GM23338 (cell line): ENCODE measurements at regions not wholly inside any gene's neighbourhood (a gene's known extent, or its start where the extent isn't known, plus 50 kb on each side); places are given as distances from the start of the nearest gene placed in this dataset.

ENCODE experiments used
- ATAC-seq: fragments of 200-7000 bp; cut with Tn5 transposase; 3 replicates; pipeline ENCODE4 v1.9.1; 2020
- DNase-seq: peaks from one replicate; pipeline ENCODE4 v3.0.0-alpha.2; 2015; ENCODE audit warnings: low spot score
- H2AFZ ChIP-seq: fragments of 200-600 bp; sonication (generic); 2 replicates; pipeline ENCODE4 v1.8.0; 2016; ENCODE audit warnings: antibody characterized with exemption, mild to moderate bottlenecking, moderate library complexity
- H3F3A ChIP-seq: fragments of 200-600 bp; sonication (generic); replicated peaks from 2 replicates; pipeline ENCODE4 v1.8.0; 2017; ENCODE audit warnings: antibody characterized with exemption, mixed run types, low read depth
- H3K27ac ChIP-seq: fragments of 200-600 bp; sonication (generic); 2 replicates; pipeline ENCODE4 v1.6.1; 2016; ENCODE audit warnings: low read depth
- H3K27me3 ChIP-seq: fragments of 200-600 bp; sonication (generic); 2 replicates; pipeline ENCODE4 v1.8.0; 2016; ENCODE audit warnings: mild to moderate bottlenecking, mixed run types, moderate library complexity; ENCODE audit not compliant: insufficient read depth
- H3K36me3 ChIP-seq: fragments of 200-600 bp; sonication (generic); 2 replicates; pipeline ENCODE4 v1.8.0; 2016; ENCODE audit warnings: mild to moderate bottlenecking; ENCODE audit not compliant: insufficient read depth
- H3K4me1 ChIP-seq: fragments of 200-600 bp; sonication (generic); 2 replicates; pipeline ENCODE4 v1.8.0; 2016; ENCODE audit warnings: mild to moderate bottlenecking, moderate library complexity; ENCODE audit not compliant: insufficient read depth
- H3K4me2 ChIP-seq: fragments of 200-600 bp; sonication (generic); 2 replicates; pipeline ENCODE4 v1.7.1; 2017; ENCODE audit warnings: mixed run types
- H3K4me3 ChIP-seq: fragments of 200-600 bp; sonication (generic); 2 replicates; pipeline ENCODE4 v1.6.1; 2016; ENCODE audit warnings: mixed run types
- H3K79me2 ChIP-seq: fragments of 200-600 bp; sonication (generic); replicated peaks from 2 replicates; pipeline ENCODE4 v1.8.0; 2017; ENCODE audit warnings: mild to moderate bottlenecking; ENCODE audit not compliant: insufficient read depth
- H3K9me2 ChIP-seq: fragments of 200-600 bp; sonication (generic); 2 replicates; pipeline ENCODE4 v1.8.0; 2017; ENCODE audit not compliant: insufficient read depth
- H4K20me1 ChIP-seq: fragments of 200-600 bp; sonication (generic); replicated peaks from 2 replicates; pipeline ENCODE4 v1.8.0; 2017; ENCODE audit warnings: mild to moderate bottlenecking; ENCODE audit not compliant: insufficient read depth
- H3K27ac Mint-ChIP-seq: 2 replicates; pipeline ENCODE4 v1.8.0; 2020; ENCODE audit warnings: inconsistent platforms, mild to moderate bottlenecking, moderate library complexity, mixed read lengths
- H3K27me3 Mint-ChIP-seq: 3 replicates; pipeline ENCODE4 v1.8.0; 2022; ENCODE audit warnings: low read depth, mild to moderate bottlenecking, moderate library complexity, mixed read lengths, inconsistent platforms; ENCODE audit not compliant: insufficient read depth, poor library complexity
- H3K36me3 Mint-ChIP-seq: 3 replicates; pipeline ENCODE4 v1.8.0; 2021; ENCODE audit warnings: low read depth, mild to moderate bottlenecking, inconsistent platforms, moderate library complexity, mixed read lengths
- H3K4me1 Mint-ChIP-seq: 3 replicates; pipeline ENCODE4 v1.8.0; 2020; ENCODE audit warnings: mild to moderate bottlenecking, inconsistent platforms, mixed read lengths
- H3K4me3 Mint-ChIP-seq: 3 replicates; pipeline ENCODE4 v1.8.0; 2021; ENCODE audit warnings: moderate library complexity, mild to moderate bottlenecking, inconsistent platforms, mixed read lengths
- H3K9me3 Mint-ChIP-seq: 3 replicates; pipeline ENCODE4 v1.8.0; 2020; ENCODE audit warnings: moderate library complexity, mild to moderate bottlenecking, inconsistent platforms, mixed read lengths
- CREB1 ChIP-seq: fragments of 250-450 bp; sonication (Bioruptor Pico); IDR thresholded peaks from 2 replicates; pipeline ENCODE4 v1.5.0; 2020; ENCODE audit warnings: low read depth, mild to moderate bottlenecking, moderate library complexity
- EZH2 ChIP-seq: fragments of 200-600 bp; sonication (generic); IDR thresholded peaks from one replicate; pipeline ENCODE4 v1.8.0; 2017; ENCODE audit warnings: antibody characterized with exemption, mild to moderate bottlenecking, low read depth; ENCODE audit not compliant: unreplicated experiment
- EZH2phosphoT487 ChIP-seq: fragments of 200-600 bp; sonication (generic); IDR thresholded peaks from one replicate; pipeline ENCODE4 v1.8.1; 2018; ENCODE audit warnings: antibody characterized with exemption; ENCODE audit not compliant: unreplicated experiment
- JUNB ChIP-seq: IDR thresholded peaks from one replicate; pipeline ENCODE4 v1.6.1; 2016; ENCODE audit warnings: antibody characterized with exemption; ENCODE audit not compliant: unreplicated experiment
- STAT1 ChIP-seq: IDR thresholded peaks from one replicate; pipeline ENCODE4 v1.6.1; 2016; ENCODE audit warnings: antibody characterized with exemption; ENCODE audit not compliant: unreplicated experiment
- ZNF331 ChIP-seq: fragments of 250-450 bp; sonication (Bioruptor Pico); IDR thresholded peaks from 2 replicates; pipeline ENCODE4 v1.5.0; 2020; ENCODE audit warnings: low read depth, mild to moderate bottlenecking, moderate library complexity
- TF ChIP-seq, protein P1 (sequence below): IDR thresholded peaks from 2 replicates; pipeline ENCODE4 v1.6.1; 2016; ENCODE audit warnings: antibody characterized with exemption
- TF ChIP-seq, protein P2 (sequence below), 2 experiments: fragments of 200-600 bp in 1 of 2; sonication (generic) in 1 of 2; conservative IDR thresholded peaks; 2 replicates each; pipeline versions ENCODE4 v1.5.1 to v1.6.1; 2016 to 2017; ENCODE audit warnings: antibody characterized with exemption in 2 of 2, low read depth in 2 of 2, mild to moderate bottlenecking in 2 of 2, moderate library complexity in 1 of 2
- TF ChIP-seq, protein P3 (sequence below): fragments of 250-450 bp; sonication (Bioruptor Pico); IDR thresholded peaks from 2 replicates; pipeline ENCODE4 v1.5.0; 2020; ENCODE audit warnings: mild to moderate bottlenecking, moderate library complexity

DNA sequence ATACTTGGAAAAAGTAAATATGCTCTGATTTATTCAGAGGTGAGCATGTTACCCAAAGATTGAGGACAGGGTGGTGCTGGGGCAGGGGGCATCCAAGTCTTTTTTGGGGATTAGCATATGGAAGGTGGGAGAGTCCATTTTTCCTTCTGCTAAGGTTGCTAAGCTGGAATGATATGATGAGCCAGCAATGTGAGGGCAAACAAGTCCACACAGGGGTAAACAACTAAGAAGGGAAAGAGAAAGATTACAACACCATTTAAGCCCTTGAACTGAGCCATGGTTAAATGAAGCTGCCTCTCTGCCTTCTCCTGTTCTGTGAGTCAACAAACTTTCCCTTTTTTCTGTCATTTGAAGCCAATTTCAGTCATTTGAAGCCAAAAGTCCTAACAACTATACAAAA lies 89.0 kb downstream of the RPL22L1 start:
- Histone ChIP-seq H3K27me3 (no peaks in the 10 kb centered on the region), H3K36me3 (no peaks in the 10 kb centered on the region), H3K27ac (no peak overlapping the region), H4K20me1 (no peaks in the 10 kb centered on the region), H3K9me2 (peaks cover 3% of the 10 kb centered on the region; the same call in 1 of the 2 replicates), H3K79me2 (no peaks in the 10 kb centered on the region), H2AFZ (no peak overlapping the region), H3K4me1 (no peaks in the 10 kb centered on the region), H3K4me3 (no peak overlapping the region), H3K4me2 (no peak overlapping the region), H3F3A (no peaks in the 10 kb centered on the region)
- H3K4me3 Mint-ChIP-seq, result no peak overlapping the region
- TF ChIP-seq EZH2 (no peak), EZH2phosphoT487 (no peak), ZNF331 (no peak), STAT1 (no peak)
- TF ChIP-seq, protein P1, sequence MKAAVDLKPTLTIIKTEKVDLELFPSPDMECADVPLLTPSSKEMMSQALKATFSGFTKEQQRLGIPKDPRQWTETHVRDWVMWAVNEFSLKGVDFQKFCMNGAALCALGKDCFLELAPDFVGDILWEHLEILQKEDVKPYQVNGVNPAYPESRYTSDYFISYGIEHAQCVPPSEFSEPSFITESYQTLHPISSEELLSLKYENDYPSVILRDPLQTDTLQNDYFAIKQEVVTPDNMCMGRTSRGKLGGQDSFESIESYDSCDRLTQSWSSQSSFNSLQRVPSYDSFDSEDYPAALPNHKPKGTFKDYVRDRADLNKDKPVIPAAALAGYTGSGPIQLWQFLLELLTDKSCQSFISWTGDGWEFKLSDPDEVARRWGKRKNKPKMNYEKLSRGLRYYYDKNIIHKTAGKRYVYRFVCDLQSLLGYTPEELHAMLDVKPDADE, result no peak
- TF ChIP-seq, protein P2, sequence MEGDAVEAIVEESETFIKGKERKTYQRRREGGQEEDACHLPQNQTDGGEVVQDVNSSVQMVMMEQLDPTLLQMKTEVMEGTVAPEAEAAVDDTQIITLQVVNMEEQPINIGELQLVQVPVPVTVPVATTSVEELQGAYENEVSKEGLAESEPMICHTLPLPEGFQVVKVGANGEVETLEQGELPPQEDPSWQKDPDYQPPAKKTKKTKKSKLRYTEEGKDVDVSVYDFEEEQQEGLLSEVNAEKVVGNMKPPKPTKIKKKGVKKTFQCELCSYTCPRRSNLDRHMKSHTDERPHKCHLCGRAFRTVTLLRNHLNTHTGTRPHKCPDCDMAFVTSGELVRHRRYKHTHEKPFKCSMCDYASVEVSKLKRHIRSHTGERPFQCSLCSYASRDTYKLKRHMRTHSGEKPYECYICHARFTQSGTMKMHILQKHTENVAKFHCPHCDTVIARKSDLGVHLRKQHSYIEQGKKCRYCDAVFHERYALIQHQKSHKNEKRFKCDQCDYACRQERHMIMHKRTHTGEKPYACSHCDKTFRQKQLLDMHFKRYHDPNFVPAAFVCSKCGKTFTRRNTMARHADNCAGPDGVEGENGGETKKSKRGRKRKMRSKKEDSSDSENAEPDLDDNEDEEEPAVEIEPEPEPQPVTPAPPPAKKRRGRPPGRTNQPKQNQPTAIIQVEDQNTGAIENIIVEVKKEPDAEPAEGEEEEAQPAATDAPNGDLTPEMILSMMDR (conservative IDR thresholded peaks at IDR 0.05; ENCODE audit: low read depth in 2 of 2), result no peak
- ATAC-seq, result no peak
- no peak overlapping the region for H3K27ac Mint-ChIP-seq
- DNase-seq, result no peak
- H3K27me3 Mint-ChIP-seq, result no peaks in the 10 kb centered on the region
- H3K36me3 Mint-ChIP-seq, result no peaks in the 10 kb centered on the region
- 0 out of 3 replicates have a peak, but pooled peaks cover 5% of the 10 kb centered on the region for H3K9me3 Mint-ChIP-seq
- no peaks in the 10 kb centered on the region for H3K4me1 Mint-ChIP-seq

DNA sequence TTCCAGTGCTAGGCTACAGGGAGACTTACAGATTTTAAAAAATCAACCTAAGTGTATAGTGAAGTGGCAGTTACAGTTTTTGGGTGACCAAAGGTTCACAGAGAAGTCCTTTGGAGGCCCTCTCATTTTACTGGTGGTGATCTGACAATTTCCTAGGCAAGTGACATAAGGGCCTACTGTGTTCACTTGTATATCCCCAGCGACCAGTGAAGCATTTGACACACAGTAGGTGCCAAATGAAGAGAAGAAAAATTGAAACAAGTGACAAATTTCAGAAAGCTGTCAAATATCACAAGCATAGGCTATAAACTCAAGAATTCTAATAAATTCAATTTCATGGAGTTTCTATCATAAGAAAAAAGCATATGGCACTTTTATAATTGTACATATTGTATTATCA lies 89.5 kb downstream of the RPL22L1 start:
- H3K79me2 ChIP-seq, result no peaks in the 10 kb centered on the region
- Mint-ChIP-seq H3K4me1 (no peaks in the 10 kb centered on the region), H3K9me3 (0 out of 3 replicates have a peak, but pooled peaks cover 5% of the 10 kb centered on the region), H3K36me3 (no peaks in the 10 kb centered on the region), H3K27me3 (no peaks in the 10 kb centered on the region), H3K4me3 (no peak overlapping the region), H3K27ac (no peak overlapping the region)
- no peaks in the 10 kb centered on the region for H3K4me1 ChIP-seq
- ATAC-seq (no peak), DNase-seq (no peak)
- H3K4me3 ChIP-seq, result no peak overlapping the region
- no peaks in the 10 kb centered on the region for H3F3A ChIP-seq
- H3K9me2 ChIP-seq, result peaks cover 3% of the 10 kb centered on the region; the same call in 1 of the 2 replicates
- no peak overlapping the region for H3K27ac ChIP-seq
- no peak overlapping the region for H2AFZ ChIP-seq
- H4K20me1 ChIP-seq, result no peaks in the 10 kb centered on the region
- no peaks in the 10 kb centered on the region for H3K36me3 ChIP-seq
- H3K4me2 ChIP-seq, result no peak overlapping the region
- no peaks in the 10 kb centered on the region for H3K27me3 ChIP-seq
- no peak for TF ChIP-seq ZNF331
- TF ChIP-seq CREB1 (CRISPR knock-in tag), result no peak
- no peak for TF ChIP-seq STAT1
- TF ChIP-seq, protein P1, result no peak
- TF ChIP-seq, protein P3, sequence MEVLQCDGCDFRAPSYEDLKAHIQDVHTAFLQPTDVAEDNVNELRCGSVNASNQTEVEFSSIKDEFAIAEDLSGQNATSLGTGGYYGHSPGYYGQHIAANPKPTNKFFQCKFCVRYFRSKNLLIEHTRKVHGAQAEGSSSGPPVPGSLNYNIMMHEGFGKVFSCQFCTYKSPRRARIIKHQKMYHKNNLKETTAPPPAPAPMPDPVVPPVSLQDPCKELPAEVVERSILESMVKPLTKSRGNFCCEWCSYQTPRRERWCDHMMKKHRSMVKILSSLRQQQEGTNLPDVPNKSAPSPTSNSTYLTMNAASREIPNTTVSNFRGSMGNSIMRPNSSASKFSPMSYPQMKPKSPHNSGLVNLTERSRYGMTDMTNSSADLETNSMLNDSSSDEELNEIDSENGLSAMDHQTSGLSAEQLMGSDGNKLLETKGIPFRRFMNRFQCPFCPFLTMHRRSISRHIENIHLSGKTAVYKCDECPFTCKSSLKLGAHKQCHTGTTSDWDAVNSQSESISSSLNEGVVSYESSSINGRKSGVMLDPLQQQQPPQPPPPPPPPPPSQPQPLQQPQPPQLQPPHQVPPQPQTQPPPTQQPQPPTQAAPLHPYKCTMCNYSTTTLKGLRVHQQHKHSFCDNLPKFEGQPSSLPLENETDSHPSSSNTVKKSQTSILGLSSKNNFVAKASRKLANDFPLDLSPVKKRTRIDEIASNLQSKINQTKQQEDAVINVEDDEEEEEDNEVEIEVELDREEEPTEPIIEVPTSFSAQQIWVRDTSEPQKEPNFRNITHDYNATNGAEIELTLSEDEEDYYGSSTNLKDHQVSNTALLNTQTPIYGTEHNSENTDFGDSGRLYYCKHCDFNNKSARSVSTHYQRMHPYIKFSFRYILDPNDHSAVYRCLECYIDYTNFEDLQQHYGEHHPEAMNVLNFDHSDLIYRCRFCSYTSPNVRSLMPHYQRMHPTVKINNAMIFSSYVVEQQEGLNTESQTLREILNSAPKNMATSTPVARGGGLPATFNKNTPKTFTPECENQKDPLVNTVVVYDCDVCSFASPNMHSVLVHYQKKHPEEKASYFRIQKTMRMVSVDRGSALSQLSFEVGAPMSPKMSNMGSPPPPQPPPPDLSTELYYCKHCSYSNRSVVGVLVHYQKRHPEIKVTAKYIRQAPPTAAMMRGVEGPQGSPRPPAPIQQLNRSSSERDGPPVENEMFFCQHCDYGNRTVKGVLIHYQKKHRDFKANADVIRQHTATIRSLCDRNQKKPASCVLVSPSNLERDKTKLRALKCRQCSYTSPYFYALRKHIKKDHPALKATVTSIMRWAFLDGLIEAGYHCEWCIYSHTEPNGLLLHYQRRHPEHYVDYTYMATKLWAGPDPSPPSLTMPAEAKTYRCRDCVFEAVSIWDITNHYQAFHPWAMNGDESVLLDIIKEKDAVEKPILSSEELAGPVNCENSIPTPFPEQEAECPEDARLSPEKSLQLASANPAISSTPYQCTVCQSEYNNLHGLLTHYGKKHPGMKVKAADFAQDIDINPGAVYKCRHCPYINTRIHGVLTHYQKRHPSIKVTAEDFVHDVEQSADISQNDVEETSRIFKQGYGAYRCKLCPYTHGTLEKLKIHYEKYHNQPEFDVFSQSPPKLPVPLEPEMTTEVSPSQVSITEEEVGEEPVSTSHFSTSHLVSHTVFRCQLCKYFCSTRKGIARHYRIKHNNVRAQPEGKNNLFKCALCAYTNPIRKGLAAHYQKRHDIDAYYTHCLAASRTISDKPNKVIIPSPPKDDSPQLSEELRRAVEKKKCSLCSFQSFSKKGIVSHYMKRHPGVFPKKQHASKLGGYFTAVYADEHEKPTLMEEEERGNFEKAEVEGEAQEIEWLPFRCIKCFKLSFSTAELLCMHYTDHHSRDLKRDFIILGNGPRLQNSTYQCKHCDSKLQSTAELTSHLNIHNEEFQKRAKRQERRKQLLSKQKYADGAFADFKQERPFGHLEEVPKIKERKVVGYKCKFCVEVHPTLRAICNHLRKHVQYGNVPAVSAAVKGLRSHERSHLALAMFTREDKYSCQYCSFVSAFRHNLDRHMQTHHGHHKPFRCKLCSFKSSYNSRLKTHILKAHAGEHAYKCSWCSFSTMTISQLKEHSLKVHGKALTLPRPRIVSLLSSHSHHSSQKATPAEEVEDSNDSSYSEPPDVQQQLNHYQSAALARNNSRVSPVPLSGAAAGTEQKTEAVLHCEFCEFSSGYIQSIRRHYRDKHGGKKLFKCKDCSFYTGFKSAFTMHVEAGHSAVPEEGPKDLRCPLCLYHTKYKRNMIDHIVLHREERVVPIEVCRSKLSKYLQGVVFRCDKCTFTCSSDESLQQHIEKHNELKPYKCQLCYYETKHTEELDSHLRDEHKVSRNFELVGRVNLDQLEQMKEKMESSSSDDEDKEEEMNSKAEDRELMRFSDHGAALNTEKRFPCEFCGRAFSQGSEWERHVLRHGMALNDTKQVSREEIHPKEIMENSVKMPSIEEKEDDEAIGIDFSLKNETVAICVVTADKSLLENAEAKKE (CRISPR knock-in tag), result no peak
- no peak for TF ChIP-seq JUNB
